SIG-M5 (cell line): ENCODE measurements at regions not wholly inside any gene's neighbourhood (a gene's known extent, or its start where the extent isn't known, plus 50 kb on each side); places are given as distances from the start of the nearest gene placed in this dataset.
"Not testable (repeated sequence)": the region's sequence is repeated elsewhere in the genome, so short reads cannot be mapped to it uniquely, and the experiment has no call there.

Source experiments
- DNase-seq: peaks from one replicate; lab custom pipeline; 2025; lab: John Stamatoyannopoulos, UW

DNA sequence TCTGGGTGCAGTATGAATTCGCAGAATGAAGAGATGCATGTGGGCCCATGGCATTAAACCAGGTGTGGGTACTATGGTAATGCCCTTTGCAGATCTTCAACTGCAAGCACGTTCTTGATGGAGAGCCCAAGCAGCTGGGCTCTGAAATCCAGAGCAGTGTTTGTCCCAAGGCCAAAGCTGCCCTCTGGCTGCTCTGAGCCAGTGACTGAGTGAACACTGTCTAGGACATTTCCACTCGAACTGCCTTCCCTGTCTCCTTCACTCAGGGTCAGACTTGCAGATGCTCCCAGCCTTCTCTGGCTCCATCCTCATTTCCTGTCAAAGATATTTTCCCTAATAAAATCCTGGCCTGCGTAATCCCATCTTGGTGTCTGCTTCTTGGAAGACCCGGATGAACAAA lies 80.2 kb upstream of the GJB6 start:
- no peak for DNase-seq

DNA sequence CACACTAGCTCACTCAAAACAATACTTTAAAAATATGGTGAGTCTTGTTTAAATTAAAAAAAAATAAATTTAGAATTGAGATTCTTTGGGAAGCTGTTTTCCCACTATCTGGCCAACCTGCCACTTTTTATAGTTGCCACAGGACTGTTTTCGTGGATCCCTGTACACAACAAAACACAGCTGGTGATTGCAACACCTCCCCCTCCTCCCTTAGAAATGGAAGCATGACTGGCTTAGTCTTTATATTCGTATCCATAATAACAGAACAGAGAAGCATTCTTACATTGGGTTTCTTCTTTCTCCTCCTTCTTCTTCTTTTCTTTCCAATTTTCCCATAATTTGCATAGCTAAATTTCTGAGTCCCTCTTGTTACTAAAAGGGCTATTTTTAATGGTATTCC lies 79.5 kb upstream of the GJB6 start:
- no peak for DNase-seq

- no peak for DNase-seq
Observed at GRCh38 chr13:20311022-20311421, 78.9 kb upstream of the GJB6 start.

DNA sequence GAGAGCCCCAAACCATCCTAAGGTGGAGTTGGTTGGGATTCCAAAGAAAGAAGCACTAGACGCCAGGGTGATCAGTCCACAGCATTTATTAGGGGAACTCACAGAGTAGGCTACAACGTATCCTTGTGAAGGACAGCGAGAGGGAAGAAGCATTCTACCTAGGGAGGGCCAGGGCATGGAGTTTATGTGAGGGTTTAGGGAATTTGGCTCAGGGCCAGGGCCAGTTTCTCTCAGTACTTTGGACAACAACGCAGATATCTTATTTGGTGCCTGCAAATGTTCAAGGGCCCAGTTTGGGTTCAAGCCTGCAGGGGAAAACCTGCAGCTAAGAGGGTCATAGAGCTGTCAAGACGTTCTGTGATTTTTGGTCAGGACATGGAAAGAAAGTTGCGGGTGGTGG lies 73.9 kb upstream of the GJB6 start:
- DNase-seq = no peak

- no peak for DNase-seq
Observed at GRCh38 chr13:20305587-20305986, 73.5 kb upstream of the GJB6 start.

GRCh38 chr13:20304061-20304460 lies 71.9 kb upstream of the GJB6 start:
- DNase-seq = not testable (repeated sequence)

DNA sequence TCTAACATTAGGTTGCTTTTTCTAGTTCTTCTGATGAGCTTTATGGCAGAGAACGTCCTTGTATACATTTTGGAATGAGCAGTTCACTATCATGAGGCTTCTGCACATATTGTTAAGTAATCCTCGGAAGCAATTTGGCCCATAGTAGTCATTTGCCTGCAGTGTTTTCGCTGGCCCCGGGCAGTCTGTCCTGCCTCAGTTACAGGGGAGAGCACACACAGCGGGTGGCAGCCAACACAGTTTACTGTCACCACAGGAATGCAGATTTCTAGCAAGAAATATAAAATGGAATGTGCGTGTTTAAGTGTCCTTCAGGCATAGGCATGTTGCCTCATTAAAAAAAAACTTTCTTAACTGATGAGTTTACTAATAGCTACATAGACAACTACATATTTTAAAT lies 71.5 kb upstream of the GJB6 start:
- no peak for DNase-seq

DNA sequence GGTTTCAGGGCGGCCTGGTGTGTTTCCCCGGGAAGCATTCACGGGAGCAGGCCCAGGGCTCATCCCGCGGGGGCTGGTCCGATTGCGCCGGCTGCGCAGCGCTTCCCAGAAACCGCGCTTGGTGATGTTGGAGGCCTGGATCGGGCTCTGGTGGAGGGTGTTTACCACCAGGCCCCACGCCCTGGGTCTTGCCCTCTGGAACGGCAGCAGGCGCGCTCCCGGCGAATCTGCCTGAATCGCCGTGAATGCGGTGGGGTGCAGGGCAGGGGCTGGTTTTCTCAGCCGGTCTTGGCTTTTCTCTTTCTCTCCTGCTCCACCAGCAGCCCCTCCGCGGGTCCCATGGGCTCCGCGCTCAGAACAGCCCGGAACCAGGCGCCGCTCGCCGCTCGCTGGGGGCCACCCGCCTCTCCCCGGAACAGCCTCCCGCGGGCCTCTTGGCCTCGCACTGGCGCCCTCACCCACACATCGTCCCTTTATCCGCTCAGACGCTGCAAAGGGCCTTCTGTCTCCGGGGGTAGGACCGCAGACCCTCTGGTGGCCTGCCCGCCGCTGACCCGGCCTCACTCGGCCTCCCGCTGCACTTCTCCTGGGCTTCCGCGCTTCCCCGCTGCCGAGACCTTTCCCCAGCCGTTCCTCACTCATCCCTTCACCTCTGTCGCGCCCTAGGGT lies 69.4 kb upstream of the GJB6 start:
- DNase-seq = no peak

DNA sequence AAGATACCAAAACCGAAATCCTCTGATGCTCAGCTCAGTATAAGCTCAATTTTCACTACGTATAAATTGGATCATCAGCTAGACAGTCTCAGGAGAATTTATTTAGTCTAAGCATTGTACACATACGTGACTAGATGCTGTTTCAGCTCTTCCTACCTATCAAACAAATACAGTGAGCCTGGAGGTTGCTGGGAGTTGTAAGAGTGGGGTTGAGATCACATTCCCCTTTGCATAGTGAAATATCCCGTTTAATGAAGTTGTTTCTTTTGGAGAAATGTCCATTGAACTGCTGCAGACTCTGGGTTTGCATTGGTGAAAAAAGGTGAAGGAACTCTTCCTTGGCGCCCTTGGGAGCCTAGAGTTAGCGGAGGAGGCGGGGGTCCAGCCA lies 68.9 kb upstream of the GJB6 start:
- DNase-seq = no peak

DNA sequence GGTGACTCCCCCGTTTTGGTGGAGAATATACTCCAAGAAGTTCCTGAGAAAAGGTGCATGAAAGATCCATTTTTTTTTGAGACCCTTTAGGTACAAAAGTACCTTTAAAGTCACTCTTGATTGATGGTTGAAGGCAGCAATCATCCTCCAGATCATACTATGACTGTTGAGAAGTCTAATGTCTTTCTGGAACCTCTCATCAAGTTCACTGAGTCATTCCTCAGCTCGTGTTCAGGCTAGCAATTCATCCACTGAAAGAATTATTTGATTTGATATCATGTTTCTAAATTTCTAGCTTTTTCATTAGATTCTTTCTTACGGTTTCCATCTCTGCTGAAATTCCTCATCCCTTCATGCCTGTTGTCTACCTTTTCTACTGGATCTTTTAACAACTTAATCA lies 65.1 kb upstream of the GJB6 start:
- DNase-seq = no peak

- DNase-seq = no peak
Observed at GRCh38 chr13:20295956-20296355, 63.8 kb upstream of the GJB6 start.

DNA sequence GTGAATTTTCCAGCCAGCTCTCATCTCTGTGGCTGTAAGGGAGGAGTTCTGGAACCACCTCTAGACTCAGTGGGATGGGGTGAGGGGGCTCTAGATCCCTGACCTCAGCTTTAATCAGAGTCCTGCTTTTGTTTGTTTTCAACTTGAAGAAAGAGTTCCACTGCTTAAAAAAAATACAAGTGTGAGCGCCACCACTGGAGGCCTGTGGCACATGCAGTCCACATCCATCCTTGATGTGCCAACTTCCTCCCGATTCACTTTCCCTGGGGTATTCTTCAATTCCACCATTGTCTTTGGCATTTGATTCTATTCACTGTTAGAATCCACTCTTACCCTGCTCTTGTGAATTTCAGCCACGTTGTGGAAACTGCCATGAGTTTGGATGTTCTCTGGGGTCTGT lies 62.4 kb upstream of the GJB6 start:
- DNase-seq = no peak

- DNase-seq = not testable (repeated sequence)
Observed at GRCh38 chr13:20292301-20292700, 60.2 kb upstream of the GJB6 start.

GRCh38 chr13:20291675-20292074 lies 59.6 kb upstream of the GJB6 start:
- DNase-seq = no peak

- no peak for DNase-seq
Observed at GRCh38 chr13:20291037-20291436, 58.9 kb upstream of the GJB6 start.

DNA sequence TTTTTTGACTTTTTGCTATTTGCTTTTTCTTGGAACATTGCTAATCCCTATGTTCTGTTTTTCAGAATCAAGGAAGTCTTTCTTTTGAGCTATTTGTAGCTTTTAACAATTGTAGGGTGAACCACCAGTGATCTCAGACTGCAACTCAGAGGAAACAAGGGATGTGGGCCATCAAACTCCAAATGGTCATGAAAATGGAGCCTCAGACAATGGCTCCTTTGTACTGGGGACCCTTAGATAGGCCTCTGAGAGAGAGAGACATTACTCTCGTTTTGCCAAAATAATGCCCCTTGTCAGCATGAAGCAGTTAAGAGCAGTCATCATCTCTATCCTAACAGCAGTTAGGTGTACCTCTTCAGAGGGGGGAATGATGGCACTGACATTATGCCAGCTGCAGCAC lies 56.4 kb upstream of the GJB6 start:
- DNase-seq = no peak

DNA sequence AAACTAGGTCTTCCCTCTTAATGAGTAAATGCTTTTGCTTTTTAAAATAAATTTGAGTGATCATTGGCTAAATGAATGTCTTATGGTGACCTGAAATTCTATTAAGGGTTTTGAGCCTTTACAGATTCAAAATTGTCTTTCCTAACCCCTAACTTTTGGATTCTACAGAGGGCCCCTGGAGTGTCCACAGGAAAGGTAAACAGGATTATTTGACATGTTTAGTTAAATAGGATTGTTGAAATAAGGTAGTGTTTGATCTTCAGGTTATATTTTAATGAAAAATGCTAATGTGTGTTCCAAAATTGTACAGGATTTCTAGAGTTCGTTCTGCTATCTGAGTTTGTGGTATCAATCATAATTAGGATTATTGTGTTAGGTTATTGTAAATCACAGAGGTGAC lies 55.9 kb upstream of the GJB6 start:
- no peak for DNase-seq

DNA sequence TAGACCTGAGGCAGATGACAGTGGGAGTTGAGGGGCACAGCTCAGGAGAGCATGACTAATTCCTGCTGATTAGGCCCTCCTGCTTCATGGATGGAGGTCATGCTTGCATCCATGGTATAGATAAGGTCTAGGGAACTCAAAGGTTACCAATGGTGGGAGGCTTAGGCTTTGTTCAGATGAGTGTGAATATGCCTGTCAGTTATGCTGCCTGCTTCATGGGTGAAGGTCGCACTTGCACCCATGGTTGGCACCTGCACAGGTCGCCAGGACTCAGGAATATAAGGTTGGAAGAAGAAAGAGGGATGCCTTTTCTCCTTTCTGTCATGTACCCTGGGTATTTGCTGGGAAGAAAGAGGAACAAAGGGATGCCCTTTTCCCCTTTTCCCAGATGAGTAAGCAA lies 53.4 kb upstream of the GJB6 start:
- no peak for DNase-seq
